Naive thymus-derived CD4-positive, alpha-beta T cell (primary cell): ENCODE measurements at regions not wholly inside any gene's neighbourhood (a gene's known extent, or its start where the extent isn't known, plus 50 kb on each side); places are given as distances from the start of the nearest gene placed in this dataset.
A peak's percentile ranks its signal among the peaks of the same experiment; 100 is the strongest.

Experiments used
- ATAC-seq: fragments of 150-1000 bp; cut with Tn5 transposase; 2 replicates; pipeline ENCODE4 v1.10.0; 2021; ENCODE audit warnings: mild to moderate bottlenecking, moderate library complexity
- CTCF ChIA-PET: fragments of 350-600 bp; sonication (Branson Sonifier 250); formaldehyde crosslinking; loops from one replicate; lab custom pipeline; 2021; ENCODE audit warnings: antibody characterized with exemption; lab: Charles Lee
- POLR2A ChIA-PET: fragments of 350-600 bp; sonication (Branson Sonifier 250); formaldehyde crosslinking; loops from one replicate; lab custom pipeline; 2021; ENCODE audit warnings: antibody characterized with exemption, inconsistent platforms; lab: Charles Lee
- DNase-seq, 9 donors: peaks; one replicate each; pipeline versions ENCODE4 v3.0.0 to v3.0.0-alpha.2; 2020 to 2022; ENCODE audit warnings: mixed read lengths in 1 of 9
- H3K27ac ChIP-seq: one replicate; pipeline ENCODE4 v1.7.0; 2013; ENCODE audit warnings: mild to moderate bottlenecking, low read depth, low read length, moderate library complexity
- H3K27me3 ChIP-seq, 2 donors: one replicate each; pipeline ENCODE4 v1.7.0; 2013; ENCODE audit warnings: low read length in 2 of 2, mild to moderate bottlenecking in 2 of 2, moderate library complexity in 2 of 2; ENCODE audit not compliant: control insufficient read depth in 2 of 2, insufficient read depth in 2 of 2
- H3K36me3 ChIP-seq, 3 experiments: 1 replicate in 2 of 3; 2 replicates in 1 of 3; pipeline ENCODE4 v1.7.0; 2013; ENCODE audit warnings: low read length in 3 of 3, mild to moderate bottlenecking in 3 of 3, moderate library complexity in 1 of 3; ENCODE audit not compliant: insufficient read depth in 3 of 3, control insufficient read depth in 2 of 3
- H3K4me1 ChIP-seq, 2 donors: one replicate each; pipeline ENCODE4 v1.7.0; 2013; ENCODE audit warnings: low read length in 2 of 2, mild to moderate bottlenecking in 2 of 2, moderate library complexity in 1 of 2; ENCODE audit not compliant: control insufficient read depth in 2 of 2, insufficient read depth in 2 of 2
- H3K4me3 ChIP-seq: 2 replicates; pipeline ENCODE4 v1.7.0; 2013; ENCODE audit warnings: mild to moderate bottlenecking, low read length
- H3K9me3 ChIP-seq, 3 experiments: 1 replicate in 2 of 3; 2 replicates in 1 of 3; pipeline ENCODE4 v1.7.0; 2013; ENCODE audit warnings: low read length in 3 of 3; ENCODE audit not compliant: control insufficient read depth in 2 of 3
- H3K27ac Mint-ChIP-seq, 9 donors: one replicate each; pipeline ENCODE4 v1.8.0; 2020 to 2022; ENCODE audit warnings: mixed read lengths in 9 of 9, mild to moderate bottlenecking in 8 of 9, moderate library complexity in 5 of 9, inconsistent platforms in 2 of 9
- H3K27me3 Mint-ChIP-seq, 5 donors: one replicate each; pipeline ENCODE4 v1.8.0; 2021 to 2022; ENCODE audit warnings: mixed read lengths in 5 of 5, mild to moderate bottlenecking in 1 of 5
- H3K36me3 Mint-ChIP-seq, 5 donors: one replicate each; pipeline ENCODE4 v1.8.0; 2020 to 2022; ENCODE audit warnings: mixed read lengths in 5 of 5, mild to moderate bottlenecking in 3 of 5, inconsistent platforms in 1 of 5
- H3K4me1 Mint-ChIP-seq, 7 donors: one replicate each; pipeline ENCODE4 v1.8.0; 2020 to 2022; ENCODE audit warnings: mixed read lengths in 7 of 7, mild to moderate bottlenecking in 3 of 7, inconsistent platforms in 1 of 7
- H3K4me3 Mint-ChIP-seq, 10 donors: one replicate each; pipeline ENCODE4 v1.8.0; 2020 to 2022; ENCODE audit warnings: mild to moderate bottlenecking in 10 of 10, mixed read lengths in 10 of 10, moderate library complexity in 6 of 10, inconsistent platforms in 2 of 10
- H3K9me3 Mint-ChIP-seq, 11 donors: one replicate each; pipeline ENCODE4 v1.8.0; 2020 to 2022; ENCODE audit warnings: mixed read lengths in 11 of 11, mild to moderate bottlenecking in 4 of 11, inconsistent platforms in 1 of 11, moderate library complexity in 1 of 11
- intact Hi-C, 2 donors: fragments of 100-400 bp; cut with micrococcal nuclease; formaldehyde crosslinking; loops; one replicate each; pipeline ENCODE4 v1.15.1; 2023

GRCh38 chr1:5220821-5221220 lies 566.4 kb downstream of the AJAP1 start:
- H3K4me1 ChIP-seq = no peaks in the 10 kb centered on the region
- H3K4me3 Mint-ChIP-seq = no peak overlapping the region
- no peaks in the 10 kb centered on the region for H3K27me3 ChIP-seq
- H3K27me3 Mint-ChIP-seq = peaks cover 0 to 28% (median 5%) of the 10 kb centered on the region in 5 donors
- H3K9me3 Mint-ChIP-seq = peaks cover 0 to 13% (median 0%) of the 10 kb centered on the region in 11 donors
- no peaks in the 10 kb centered on the region for H3K9me3 ChIP-seq
- DNase-seq (no peak), ATAC-seq (no peak)
- no peak overlapping the region for H3K27ac Mint-ChIP-seq
- ChIA-PET POLR2A (no interaction called here), CTCF (interaction anchor here (0.6 kb wide), 1 partner anchor 51 kb away, joined by 3 read pairs; no protein-coding TSS in a partner anchor)
- H3K4me1 Mint-ChIP-seq = peaks cover 0 to 10% (median 0%) of the 10 kb centered on the region in 7 donors
- no peaks in the 10 kb centered on the region for H3K36me3 ChIP-seq
- H3K4me3 ChIP-seq = no peak overlapping the region
- H3K36me3 Mint-ChIP-seq = no peaks in the 10 kb centered on the region
- intact Hi-C loops = no loop called here
- H3K27ac ChIP-seq = no peak overlapping the region

GRCh38 chr1:5220421-5220820 lies 566.0 kb downstream of the AJAP1 start:
- no peaks in the 10 kb centered on the region for H3K36me3 ChIP-seq

GRCh38 chr1:5200006-5200405 lies 545.6 kb downstream of the AJAP1 start:
- DNase-seq (no peak), ATAC-seq (no peak)
- intact Hi-C loops = no loop called here
- CTCF ChIA-PET = no interaction called here
- Histone ChIP-seq H3K9me3 (no peaks in the 10 kb centered on the region), H3K4me1 (no peaks in the 10 kb centered on the region), H3K27ac (no peak overlapping the region), H3K36me3 (no peaks in the 10 kb centered on the region), H3K4me3 (no peak overlapping the region), H3K27me3 (no peaks in the 10 kb centered on the region)
- peak overlapping the region in 1 of 10 donors; percentile 16 for H3K4me3 Mint-ChIP-seq
- peaks cover 0 to 10% (median 0%) of the 10 kb centered on the region in 11 donors for H3K9me3 Mint-ChIP-seq
- peaks cover 0 to 3% (median 0%) of the 10 kb centered on the region in 7 donors for H3K4me1 Mint-ChIP-seq
- no peak overlapping the region for H3K27ac Mint-ChIP-seq
- POLR2A ChIA-PET = no interaction called here
- H3K27me3 Mint-ChIP-seq = peaks cover 0 to 6% (median 3%) of the 10 kb centered on the region in 5 donors
- H3K36me3 Mint-ChIP-seq = peaks cover 0 to 4% (median 0%) of the 10 kb centered on the region in 5 donors

More at GRCh38 chr1:5220421-5220820, 566.0 kb downstream of the AJAP1 start:
- Histone ChIP-seq H3K4me1 (no peaks in the 10 kb centered on the region), H3K27ac (no peak overlapping the region), H3K4me3 (no peak overlapping the region), H3K27me3 (no peaks in the 10 kb centered on the region), H3K9me3 (no peaks in the 10 kb centered on the region)
- Mint-ChIP-seq H3K27ac (no peak overlapping the region), H3K4me1 (peaks cover 0 to 10% (median 0%) of the 10 kb centered on the region in 7 donors), H3K36me3 (no peaks in the 10 kb centered on the region), H3K4me3 (no peak overlapping the region), H3K27me3 (peaks cover 0 to 24% (median 1%) of the 10 kb centered on the region in 5 donors), H3K9me3 (peaks cover 0 to 13% (median 0%) of the 10 kb centered on the region in 11 donors)
- intact Hi-C loops = no loop called here
- ATAC-seq (no peak), DNase-seq (no peak)
- POLR2A ChIA-PET = interaction anchor here (0.7 kb wide), 1 partner anchor 64 kb away, joined by 4 read pairs; no protein-coding TSS in a partner anchor
- CTCF ChIA-PET = interaction anchor here (0.6 kb wide), 1 partner anchor 50 kb away, joined by 3 read pairs; no protein-coding TSS in a partner anchor

GRCh38 chr1:5198328-5198727 lies 543.9 kb downstream of the AJAP1 start:
- Histone ChIP-seq H3K36me3 (no peaks in the 10 kb centered on the region), H3K27me3 (no peaks in the 10 kb centered on the region), H3K9me3 (no peaks in the 10 kb centered on the region), H3K4me1 (no peaks in the 10 kb centered on the region), H3K27ac (no peak overlapping the region), H3K4me3 (no peak overlapping the region)
- intact Hi-C loops = no loop called here
- H3K4me3 Mint-ChIP-seq = no peak overlapping the region
- DNase-seq (no peak), ATAC-seq (no peak)
- peaks cover 0 to 3% (median 0%) of the 10 kb centered on the region in 7 donors for H3K4me1 Mint-ChIP-seq
- ChIA-PET POLR2A (no interaction called here), CTCF (no interaction called here)
- no peak overlapping the region for H3K27ac Mint-ChIP-seq
- peaks cover 0 to 14% (median 0%) of the 10 kb centered on the region in 11 donors for H3K9me3 Mint-ChIP-seq
- H3K36me3 Mint-ChIP-seq = peaks cover 0 to 4% (median 0%) of the 10 kb centered on the region in 5 donors
- peaks cover 0 to 5% (median 0%) of the 10 kb centered on the region in 5 donors for H3K27me3 Mint-ChIP-seq

GRCh38 chr1:5191470-5191869 lies 537.1 kb downstream of the AJAP1 start:
- ChIA-PET CTCF (interaction anchor here (0.6 kb wide), 1 partner anchor 133 kb away, joined by 3 read pairs; no protein-coding TSS in a partner anchor), POLR2A (no interaction called here)
- Mint-ChIP-seq H3K4me1 (peaks cover 0 to 3% (median 0%) of the 10 kb centered on the region in 7 donors), H3K36me3 (no peaks in the 10 kb centered on the region), H3K4me3 (no peak overlapping the region), H3K27ac (no peak overlapping the region), H3K9me3 (peaks cover 0 to 5% (median 0%) of the 10 kb centered on the region in 11 donors), H3K27me3 (no peaks in the 10 kb centered on the region)
- Histone ChIP-seq H3K27me3 (no peaks in the 10 kb centered on the region), H3K36me3 (no peaks in the 10 kb centered on the region), H3K4me3 (no peak overlapping the region), H3K27ac (no peak overlapping the region), H3K4me1 (no peaks in the 10 kb centered on the region), H3K9me3 (no peaks in the 10 kb centered on the region)
- intact Hi-C loops = no loop called here
- no peak for ATAC-seq
- DNase-seq = no peak

- DNase-seq (no peak), ATAC-seq (no peak)
- Histone ChIP-seq H3K4me1 (no peaks in the 10 kb centered on the region), H3K9me3 (no peaks in the 10 kb centered on the region), H3K27me3 (no peaks in the 10 kb centered on the region), H3K4me3 (no peak overlapping the region), H3K36me3 (no peaks in the 10 kb centered on the region), H3K27ac (no peak overlapping the region)
- no peaks in the 10 kb centered on the region for H3K36me3 Mint-ChIP-seq
- CTCF ChIA-PET = no interaction called here
- no peak overlapping the region for H3K4me3 Mint-ChIP-seq
- H3K27me3 Mint-ChIP-seq = peaks cover 0 to 7% (median 0%) of the 10 kb centered on the region in 5 donors
- no peak overlapping the region for H3K27ac Mint-ChIP-seq
- H3K4me1 Mint-ChIP-seq = no peaks in the 10 kb centered on the region
- POLR2A ChIA-PET = no interaction called here
- H3K9me3 Mint-ChIP-seq = peaks cover 0 to 5% (median 0%) of the 10 kb centered on the region in 11 donors
- intact Hi-C loops = no loop called here
These were observed 535.0 kb downstream of the AJAP1 start for GRCh38 chr1:5189384-5189783.

- Histone ChIP-seq H3K36me3 (no peaks in the 10 kb centered on the region), H3K4me1 (no peaks in the 10 kb centered on the region), H3K4me3 (no peak overlapping the region), H3K9me3 (no peaks in the 10 kb centered on the region), H3K27me3 (no peaks in the 10 kb centered on the region), H3K27ac (no peak overlapping the region)
- Mint-ChIP-seq H3K4me3 (no peak overlapping the region), H3K4me1 (no peaks in the 10 kb centered on the region), H3K36me3 (peaks cover 0 to 3% (median 0%) of the 10 kb centered on the region in 5 donors), H3K27me3 (peaks cover 0 to 17% (median 4%) of the 10 kb centered on the region in 5 donors), H3K27ac (no peak overlapping the region), H3K9me3 (peaks cover 0 to 10% (median 0%) of the 10 kb centered on the region in 11 donors)
- ChIA-PET CTCF (no interaction called here), POLR2A (no interaction called here)
- DNase-seq = no peak
- intact Hi-C loops = no loop called here
- no peak for ATAC-seq
These were observed 511.4 kb downstream of the AJAP1 start for GRCh38 chr1:5165762-5166161.
